SK-N-SH treated with all-trans-retinoic acid at 6 μM for 48 hours (cell line): ENCODE measurements at regions not wholly inside any gene's neighbourhood (a gene's known extent, or its start where the extent isn't known, plus 50 kb on each side); places are given as distances from the start of the nearest gene placed in this dataset.

ENCODE experiments used
- CREB5 ChIP-seq: fragments of 250-450 bp; sonication (Bioruptor Pico); IDR thresholded peaks from 2 replicates; pipeline ENCODE4 v1.5.1; 2020; ENCODE audit warnings: low read depth, mild to moderate bottlenecking, moderate library complexity
- CSDC2 ChIP-seq: fragments of 250-450 bp; sonication (Bioruptor Pico); IDR thresholded peaks from 2 replicates; pipeline ENCODE4 v1.5.0; 2020; ENCODE audit warnings: mild to moderate bottlenecking, moderate library complexity
- PATZ1 ChIP-seq: fragments of 250-450 bp; sonication (Bioruptor Pico); IDR thresholded peaks from 2 replicates; pipeline ENCODE4 v1.8.0; 2020; ENCODE audit warnings: mild to moderate bottlenecking, moderate library complexity, borderline replicate concordance
- POU6F1 ChIP-seq: fragments of 250-450 bp; sonication (Bioruptor Pico); IDR thresholded peaks from 2 replicates; pipeline ENCODE4 v1.8.0; 2021; ENCODE audit warnings: low read depth, mild to moderate bottlenecking, moderate library complexity, borderline replicate concordance
- PPARA ChIP-seq: fragments of 250-450 bp; sonication (Bioruptor Pico); IDR thresholded peaks from 2 replicates; pipeline ENCODE4 v1.5.0; 2020; ENCODE audit warnings: mild to moderate bottlenecking, borderline replicate concordance
- RARB ChIP-seq: fragments of 250-450 bp; sonication (Bioruptor Pico); IDR thresholded peaks from 2 replicates; pipeline ENCODE4 v1.8.0; 2021; ENCODE audit warnings: mild to moderate bottlenecking, moderate library complexity
- ZFP3 ChIP-seq: fragments of 250-450 bp; sonication (Bioruptor Pico); IDR thresholded peaks from 2 replicates; pipeline ENCODE4 v1.5.0; 2020; ENCODE audit warnings: mild to moderate bottlenecking, moderate library complexity
- ZFP30 ChIP-seq: fragments of 450-650 bp; formaldehyde crosslinking; IDR thresholded peaks from 2 replicates; pipeline ENCODE4 v1.5.0; 2022; ENCODE audit warnings: mild to moderate bottlenecking, moderate library complexity
- ZNF8 ChIP-seq: fragments of 450-650 bp; formaldehyde crosslinking; IDR thresholded peaks from 2 replicates; pipeline ENCODE4 v1.5.0; 2020; ENCODE audit warnings: mild to moderate bottlenecking, moderate library complexity

- TF ChIP-seq ZFP3 (CRISPR knock-in tag) (no peak), ZNF8 (CRISPR knock-in tag) (no peak), CREB5 (CRISPR knock-in tag) (no peak), CSDC2 (CRISPR knock-in tag) (no peak), POU6F1 (CRISPR knock-in tag) (no peak), RARB (CRISPR knock-in tag) (no peak), PATZ1 (CRISPR knock-in tag) (no peak), PPARA (CRISPR knock-in tag) (no peak), ZFP30 (CRISPR knock-in tag) (no peak)
Measured at GRCh38 chr4:156173486-156173885, 219.8 kb upstream of the CTSO start.
